ENCODE measurements at regions not wholly inside any gene's neighbourhood (a gene's known extent, or its start where the extent isn't known, plus 50 kb on each side); places are given as distances from the start of the nearest gene placed in this dataset.
"Not testable (repeated sequence)": the region's sequence is repeated elsewhere in the genome, so short reads cannot be mapped to it uniquely, and the experiment has no call there.

GRCh38 chr9:87372356-87372851 is 125.3 kb upstream of the DAPK1 start:
- DNase-seq (ENCODE audit: low read depth, low spot score) = no peak

GRCh38 chr9:87374023-87374919 is 123.4 kb upstream of the DAPK1 start:
- DNase-seq (ENCODE audit: low read depth, low spot score) = not testable (repeated sequence)

GRCh38 chr9:87375397-87376073 is 122.1 kb upstream of the DAPK1 start:
- DNase-seq (ENCODE audit: low read depth, low spot score) = no peak

- no peak for DNase-seq (ENCODE audit: low read depth, low spot score)
These were observed 119.0 kb upstream of the DAPK1 start for GRCh38 chr9:87378676-87379075.

- no peak for DNase-seq (ENCODE audit: low read depth, low spot score)
These were observed 118.4 kb upstream of the DAPK1 start for GRCh38 chr9:87379300-87379699.

GRCh38 chr9:87381050-87381711 is 116.5 kb upstream of the DAPK1 start:
- no peak for DNase-seq (ENCODE audit: low read depth, low spot score)

- DNase-seq (ENCODE audit: low read depth, low spot score) = no peak
These were observed 115.9 kb upstream of the DAPK1 start for GRCh38 chr9:87381746-87382145.

- no peak for DNase-seq (ENCODE audit: low read depth, low spot score)
These were observed 114.8 kb upstream of the DAPK1 start for GRCh38 chr9:87382900-87383299.

GRCh38 chr9:87383344-87384150 is 114.1 kb upstream of the DAPK1 start:
- no peak for DNase-seq (ENCODE audit: low read depth, low spot score)

GRCh38 chr9:87386490-87387025 is 111.1 kb upstream of the DAPK1 start:
- no peak for DNase-seq (ENCODE audit: low read depth, low spot score)

GRCh38 chr9:87387351-87388011 is 110.2 kb upstream of the DAPK1 start:
- DNase-seq (ENCODE audit: low read depth, low spot score) = no peak

- DNase-seq (ENCODE audit: low read depth, low spot score) = not testable (repeated sequence)
These were observed 109.0 kb upstream of the DAPK1 start for GRCh38 chr9:87388708-87389107.

GRCh38 chr9:87389936-87390335 is 107.7 kb upstream of the DAPK1 start:
- DNase-seq (ENCODE audit: low read depth, low spot score) = no peak

- DNase-seq (ENCODE audit: low read depth, low spot score) = no peak
These were observed 107.3 kb upstream of the DAPK1 start for GRCh38 chr9:87390361-87390760.

GRCh38 chr9:87392086-87392485 is 105.6 kb upstream of the DAPK1 start:
- DNase-seq (ENCODE audit: low read depth, low spot score) = no peak

GRCh38 chr9:87393706-87394230 is 103.9 kb upstream of the DAPK1 start:
- no peak for DNase-seq (ENCODE audit: low read depth, low spot score)

- no peak for DNase-seq (ENCODE audit: low read depth, low spot score)
These were observed 101.7 kb upstream of the DAPK1 start for GRCh38 chr9:87395804-87396479.

GRCh38 chr9:87401681-87402080 is 96.0 kb upstream of the DAPK1 start:
- DNase-seq (ENCODE audit: low read depth, low spot score) = no peak

- no peak for DNase-seq (ENCODE audit: low read depth, low spot score)
These were observed 95.1 kb upstream of the DAPK1 start for GRCh38 chr9:87402537-87402936.
